ENCODE measurements at regions not wholly inside any gene's neighbourhood (a gene's known extent, or its start where the extent isn't known, plus 50 kb on each side); places are given as distances from the start of the nearest gene placed in this dataset.

DNA sequence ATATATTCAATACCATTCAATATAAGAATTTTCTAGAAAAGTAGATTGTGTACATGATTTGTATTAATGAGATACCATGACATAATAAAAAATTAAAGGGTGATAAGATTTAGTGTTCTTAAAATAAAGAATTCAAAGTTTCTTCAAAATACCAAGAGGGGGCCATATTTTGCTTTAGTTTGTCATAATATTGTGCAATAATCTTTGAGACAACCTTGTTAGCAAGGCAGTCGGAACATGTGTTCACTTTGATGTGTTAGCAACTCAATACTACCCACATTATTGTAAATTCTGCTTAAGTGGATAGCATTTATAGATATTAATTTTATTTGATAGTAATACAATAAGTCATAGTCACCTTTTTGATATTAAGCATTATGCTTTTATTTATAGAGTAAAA, 241.3 kb upstream of the PDGFD start:
- DNase-seq (ENCODE audit: low read depth), result no peak
- H3K4me3 ChIP-seq (ENCODE audit: low read depth, low read length), result no peak overlapping the region
- TF ChIP-seq, protein P1, sequence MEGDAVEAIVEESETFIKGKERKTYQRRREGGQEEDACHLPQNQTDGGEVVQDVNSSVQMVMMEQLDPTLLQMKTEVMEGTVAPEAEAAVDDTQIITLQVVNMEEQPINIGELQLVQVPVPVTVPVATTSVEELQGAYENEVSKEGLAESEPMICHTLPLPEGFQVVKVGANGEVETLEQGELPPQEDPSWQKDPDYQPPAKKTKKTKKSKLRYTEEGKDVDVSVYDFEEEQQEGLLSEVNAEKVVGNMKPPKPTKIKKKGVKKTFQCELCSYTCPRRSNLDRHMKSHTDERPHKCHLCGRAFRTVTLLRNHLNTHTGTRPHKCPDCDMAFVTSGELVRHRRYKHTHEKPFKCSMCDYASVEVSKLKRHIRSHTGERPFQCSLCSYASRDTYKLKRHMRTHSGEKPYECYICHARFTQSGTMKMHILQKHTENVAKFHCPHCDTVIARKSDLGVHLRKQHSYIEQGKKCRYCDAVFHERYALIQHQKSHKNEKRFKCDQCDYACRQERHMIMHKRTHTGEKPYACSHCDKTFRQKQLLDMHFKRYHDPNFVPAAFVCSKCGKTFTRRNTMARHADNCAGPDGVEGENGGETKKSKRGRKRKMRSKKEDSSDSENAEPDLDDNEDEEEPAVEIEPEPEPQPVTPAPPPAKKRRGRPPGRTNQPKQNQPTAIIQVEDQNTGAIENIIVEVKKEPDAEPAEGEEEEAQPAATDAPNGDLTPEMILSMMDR (IDR thresholded peaks at IDR 0.05; ENCODE audit: insufficient read depth, low read depth, low read length), result no peak

GRCh38 chr11:104404231-104405175, 240.6 kb upstream of the PDGFD start:
- no peak overlapping the region for H3K4me3 ChIP-seq (ENCODE audit: low read depth, low read length)
- TF ChIP-seq, protein P1 (IDR thresholded peaks at IDR 0.05; ENCODE audit: insufficient read depth, low read depth, low read length), result no peak
- no peak for DNase-seq (ENCODE audit: low read depth)

- DNase-seq (ENCODE audit: low read depth), result no peak
- no peak overlapping the region for H3K4me3 ChIP-seq (ENCODE audit: low read depth, low read length)
- TF ChIP-seq, protein P1 (IDR thresholded peaks at IDR 0.05; ENCODE audit: insufficient read depth, low read depth, low read length), result no peak
Observed at GRCh38 chr11:104402812-104403521, 239.0 kb upstream of the PDGFD start.

- H3K4me3 ChIP-seq (ENCODE audit: low read depth, low read length), result no peak overlapping the region
- TF ChIP-seq, protein P1 (IDR thresholded peaks at IDR 0.05; ENCODE audit: insufficient read depth, low read depth, low read length), result no peak
- DNase-seq (ENCODE audit: low read depth), result no peak
Observed at GRCh38 chr11:104394508-104394907, 230.6 kb upstream of the PDGFD start.

DNA sequence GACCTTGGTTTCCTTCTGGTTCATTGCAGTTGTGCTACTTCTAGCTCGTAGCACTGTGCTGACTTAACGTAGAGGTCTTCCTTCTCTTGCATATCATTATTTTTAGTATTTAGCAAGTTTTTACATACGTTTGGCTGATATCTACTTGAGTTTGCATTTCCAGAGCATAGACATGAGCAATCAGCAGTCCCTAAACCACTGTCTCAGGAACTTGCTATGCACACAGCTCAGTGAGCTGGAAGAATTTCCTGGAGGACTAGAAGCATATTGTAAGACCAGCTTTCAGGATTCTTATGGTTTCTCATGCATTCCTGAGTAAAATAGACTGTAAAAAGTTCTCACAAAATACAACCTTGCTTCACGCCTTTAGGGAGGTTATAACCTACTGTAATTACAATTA, 226.7 kb upstream of the PDGFD start:
- no peak overlapping the region for H3K4me3 ChIP-seq (ENCODE audit: low read depth, low read length)
- DNase-seq (ENCODE audit: low read depth), result no peak
- TF ChIP-seq, protein P1 (IDR thresholded peaks at IDR 0.05; ENCODE audit: insufficient read depth, low read depth, low read length), result no peak

DNA sequence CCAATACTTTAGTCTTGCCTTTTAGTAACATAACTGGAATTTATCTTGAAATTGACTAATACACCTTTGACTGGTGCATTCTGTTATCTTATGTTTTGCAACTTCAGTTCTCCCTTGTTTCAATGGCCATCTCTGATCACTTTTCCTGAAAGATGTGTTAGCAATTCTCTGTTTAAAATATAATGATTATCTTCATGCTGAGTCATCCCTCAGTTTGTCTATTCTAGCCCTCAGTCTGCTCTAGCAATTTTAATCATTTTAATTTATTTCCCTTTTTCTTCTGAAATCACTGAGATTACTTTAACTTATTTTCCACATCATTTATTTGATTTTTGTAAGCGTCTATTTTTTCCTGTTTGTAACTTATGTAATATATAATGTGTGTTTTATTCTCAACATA, 221.9 kb upstream of the PDGFD start:
- TF ChIP-seq, protein P1 (IDR thresholded peaks at IDR 0.05; ENCODE audit: insufficient read depth, low read depth, low read length), result no peak
- no peak for DNase-seq (ENCODE audit: low read depth)

More for the DNA sequence above, 221.9 kb upstream of the PDGFD start:
- H3K4me3 ChIP-seq (ENCODE audit: low read depth, low read length), result no peak overlapping the region

All from fibroblast of villous mesenchyme (primary cell).